Fibroblast of skin of scalp (primary cell): ENCODE measurements at regions not wholly inside any gene's neighbourhood (a gene's known extent, or its start where the extent isn't known, plus 50 kb on each side); places are given as distances from the start of the nearest gene placed in this dataset.
A peak's percentile ranks its signal among the peaks of the same experiment; 100 is the strongest.

Source experiments
- DNase-seq: peaks from one replicate; pipeline ENCODE4 v3.0.0-alpha.2; 2013

DNA sequence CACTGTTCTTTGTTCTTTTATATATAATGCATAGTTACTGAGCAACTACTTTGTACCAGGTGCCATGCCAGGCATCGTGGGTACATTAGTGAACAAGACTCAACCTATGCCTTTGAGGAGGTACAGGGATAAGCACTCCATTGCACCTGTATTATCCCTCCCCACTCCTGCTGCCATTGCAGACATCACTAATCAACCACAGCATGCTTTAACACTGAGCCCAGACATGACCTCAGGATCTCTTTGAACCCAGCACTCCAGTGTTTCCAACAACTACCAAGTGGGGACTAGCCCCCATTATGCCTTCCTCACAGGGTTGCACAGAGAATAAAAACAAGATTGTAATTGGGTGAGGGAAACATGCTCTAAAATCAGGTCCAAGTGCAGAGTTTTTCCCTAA lies 60.5 kb upstream of the COL13A1 start:
- no peak for DNase-seq

DNA sequence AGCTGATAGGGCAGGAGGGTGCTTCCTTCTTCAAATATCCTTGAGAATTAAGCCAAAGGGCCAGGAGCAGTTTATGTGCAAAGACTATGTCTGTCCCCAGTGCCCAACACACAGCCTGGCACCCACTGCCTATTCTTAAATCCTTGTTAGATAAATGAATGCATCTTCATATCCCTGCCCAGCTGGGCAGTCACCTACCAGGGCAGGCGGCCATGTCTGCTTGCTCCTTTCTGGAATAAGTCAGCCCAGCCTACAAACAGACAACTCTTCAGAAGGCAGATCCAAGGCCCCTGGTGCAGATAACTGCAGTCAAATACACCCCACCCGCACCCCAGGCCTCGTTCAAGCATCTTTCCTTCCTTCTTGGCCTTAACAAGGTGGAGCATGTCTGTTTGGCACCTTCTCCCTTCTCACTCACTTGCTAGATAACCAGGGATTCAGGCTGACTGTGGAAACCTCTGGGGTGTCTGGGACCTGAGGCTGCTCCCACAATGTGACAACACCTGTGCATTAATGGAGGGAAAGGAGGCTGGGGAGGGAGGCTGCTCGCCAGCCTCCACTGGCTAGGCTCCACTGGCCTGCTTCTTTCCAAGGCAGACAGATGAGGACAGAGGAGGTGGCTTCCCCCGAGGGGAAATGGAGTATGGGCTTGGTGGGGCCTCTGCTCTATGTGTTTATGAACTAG lies 59.9 kb upstream of the COL13A1 start:
- DNase-seq, result no peak

DNA sequence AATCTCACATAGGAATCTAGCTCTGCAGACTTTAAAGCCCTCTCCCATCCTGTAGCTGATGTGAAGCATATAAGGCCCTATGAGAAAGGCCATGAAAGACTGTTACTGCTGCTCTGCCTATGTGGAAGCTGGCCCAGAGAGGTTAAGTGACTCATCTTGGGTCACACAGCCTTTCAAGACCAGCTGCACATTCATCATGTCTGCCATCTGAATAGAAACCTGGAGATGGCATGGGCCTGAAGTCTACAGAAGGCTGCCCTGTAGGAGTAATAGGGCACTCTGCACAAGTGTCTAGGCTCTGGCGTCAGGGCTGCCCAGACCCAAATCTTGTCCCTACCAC lies 59.4 kb upstream of the COL13A1 start:
- no peak for DNase-seq

DNA sequence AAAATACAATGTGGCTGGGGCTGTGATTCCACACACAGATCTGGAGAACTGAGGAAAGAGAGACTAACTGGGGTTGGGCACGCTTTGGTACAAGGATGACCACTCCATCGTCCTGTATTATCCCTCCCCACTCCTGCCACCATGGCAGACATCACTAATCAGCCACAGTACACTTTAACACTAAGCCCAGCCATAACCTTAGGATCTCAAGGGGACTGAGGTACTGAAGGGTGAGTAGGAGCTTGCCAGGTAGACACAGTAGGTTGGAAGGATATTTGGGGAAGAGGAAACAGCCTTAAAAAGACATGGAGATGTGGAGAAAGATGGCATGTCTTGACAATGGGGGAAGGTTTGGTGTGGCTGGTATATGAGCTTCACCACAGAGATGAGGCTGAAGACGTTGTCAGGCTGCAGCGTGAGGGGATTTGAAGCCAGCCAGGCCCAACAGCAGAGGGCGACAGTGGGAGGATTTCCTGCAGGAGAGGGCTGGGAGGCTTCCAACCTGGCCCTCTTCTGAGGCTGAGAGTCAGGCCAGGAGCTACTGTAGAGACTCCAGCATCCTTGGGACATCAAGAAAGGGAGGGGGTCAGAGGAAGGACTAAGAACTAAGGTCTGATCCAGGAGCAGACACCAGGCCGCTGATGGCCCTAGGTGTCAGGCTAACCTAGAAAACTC lies 58.6 kb upstream of the COL13A1 start:
- peak; percentile 45 for DNase-seq

DNA sequence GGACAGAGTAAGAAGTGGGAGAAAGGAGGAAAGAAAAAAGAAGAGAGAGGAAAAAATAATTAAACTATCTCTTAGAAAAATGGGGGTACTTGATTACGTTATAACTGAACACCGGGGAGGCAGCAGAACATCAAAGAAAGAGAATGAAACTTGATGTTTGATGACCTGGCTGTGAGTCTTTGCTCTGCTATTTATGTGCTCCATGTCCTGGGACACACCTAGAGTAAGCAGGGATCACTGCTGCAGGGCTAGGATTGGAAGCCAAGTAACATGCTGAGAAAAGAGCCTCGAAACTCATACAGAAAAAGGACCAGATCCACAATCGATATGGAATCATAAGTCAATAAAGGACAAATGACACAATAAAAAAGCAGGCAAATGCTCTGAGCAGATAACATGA lies 56.7 kb upstream of the COL13A1 start:
- no peak for DNase-seq

DNA sequence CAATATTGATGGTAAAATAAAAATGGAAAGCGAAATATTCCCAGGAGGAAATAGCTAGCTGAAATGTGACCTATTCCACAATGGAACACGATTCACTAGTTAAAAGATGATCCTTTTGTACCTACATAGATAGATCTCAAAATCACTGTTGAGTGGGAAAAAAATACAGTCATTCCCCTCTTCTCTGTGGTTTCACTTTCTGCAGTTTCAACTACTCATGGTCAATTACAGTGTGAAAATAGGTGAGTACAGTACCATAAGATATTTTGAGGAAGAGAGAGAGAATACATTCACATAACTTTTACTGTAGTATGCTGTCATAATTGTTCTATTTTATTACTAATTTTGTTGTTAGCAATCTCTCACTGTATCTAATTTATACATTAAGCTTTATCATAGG lies 56.0 kb upstream of the COL13A1 start:
- DNase-seq, result no peak

- DNase-seq, result no peak
Observed at GRCh38 chr10:69747179-69747578, 54.5 kb upstream of the COL13A1 start.

DNA sequence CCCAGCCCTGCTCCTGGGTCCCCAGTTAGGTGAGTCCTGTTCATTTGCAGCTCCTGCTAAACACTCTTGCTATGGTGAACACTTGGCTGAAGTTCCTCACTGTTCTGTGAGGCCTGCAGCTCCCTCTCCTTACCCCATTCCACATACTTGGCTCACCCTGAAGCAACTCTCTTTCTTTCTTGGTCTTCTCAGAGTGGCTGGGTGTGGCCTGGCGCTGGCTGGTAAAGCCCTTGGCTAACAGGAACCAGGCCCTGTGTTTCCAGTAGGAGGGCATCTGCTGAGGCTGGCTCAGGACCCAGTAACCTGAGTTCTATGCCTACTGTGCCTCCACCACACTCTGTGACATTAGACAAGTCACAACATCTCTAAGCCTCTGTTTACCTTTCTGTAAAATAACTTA lies 53.1 kb upstream of the COL13A1 start:
- DNase-seq, result peak; percentile 25

DNA sequence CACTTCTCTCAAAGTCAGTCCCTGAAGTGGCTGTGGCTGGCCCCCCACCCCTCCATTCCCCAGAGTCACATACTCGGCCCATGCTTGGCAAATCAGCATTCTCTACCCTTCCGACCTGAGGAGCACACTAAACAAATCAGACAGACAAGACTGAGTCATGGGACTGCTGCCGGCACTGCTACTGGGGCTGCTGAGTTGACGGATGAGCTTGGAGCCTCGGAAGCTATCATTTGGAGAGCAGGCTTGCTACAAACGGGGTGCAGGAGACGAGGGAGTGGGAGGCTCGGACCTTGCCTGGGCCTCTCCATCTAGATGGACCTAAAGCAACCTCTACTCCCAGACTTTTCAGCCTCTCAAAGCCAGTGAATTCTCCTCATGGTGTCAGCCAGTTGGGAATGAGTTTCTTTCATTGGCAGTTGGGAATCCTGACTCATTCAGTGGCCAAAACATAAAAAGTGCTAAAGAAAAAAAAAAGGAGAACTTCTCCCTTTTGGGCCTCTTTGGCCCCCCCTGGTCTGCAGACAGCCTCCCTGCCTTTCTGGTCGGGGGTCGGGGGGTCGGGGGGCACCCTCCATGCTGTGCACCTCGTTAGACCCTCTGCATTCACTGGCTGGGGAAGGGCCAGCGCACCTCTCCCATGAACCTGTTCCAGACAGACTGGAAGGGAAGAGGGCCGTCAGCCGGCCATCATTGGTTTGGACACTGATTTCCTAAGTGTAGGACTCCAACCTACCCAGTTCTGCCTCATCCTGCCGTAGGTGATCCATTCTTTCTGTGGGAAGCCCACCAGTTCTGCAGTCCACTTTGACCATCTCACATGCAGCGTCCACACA lies 52.3 kb upstream of the COL13A1 start:
- DNase-seq, result peak; percentile 46

DNA sequence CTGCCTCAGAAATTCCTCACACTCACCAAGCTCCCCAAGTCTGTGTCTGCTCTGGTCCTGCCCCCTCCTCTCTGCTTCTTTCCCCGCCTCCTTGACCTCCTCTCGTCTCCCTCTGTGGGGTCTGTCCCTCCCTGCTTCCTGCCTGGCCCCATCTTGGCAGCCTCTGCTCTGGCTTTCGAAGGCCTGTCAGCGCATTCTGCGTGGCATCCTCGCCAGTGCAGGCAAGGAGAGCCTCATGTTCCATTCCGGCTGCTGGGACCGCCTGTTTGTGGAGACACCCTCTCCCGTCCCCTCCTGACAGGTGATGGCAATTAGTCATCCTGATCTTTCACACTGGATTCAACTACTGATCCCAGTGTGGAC lies 51.7 kb upstream of the COL13A1 start:
- DNase-seq, result no peak

GRCh38 chr10:69750725-69751124 lies 51.0 kb upstream of the COL13A1 start:
- DNase-seq, result no peak

DNA sequence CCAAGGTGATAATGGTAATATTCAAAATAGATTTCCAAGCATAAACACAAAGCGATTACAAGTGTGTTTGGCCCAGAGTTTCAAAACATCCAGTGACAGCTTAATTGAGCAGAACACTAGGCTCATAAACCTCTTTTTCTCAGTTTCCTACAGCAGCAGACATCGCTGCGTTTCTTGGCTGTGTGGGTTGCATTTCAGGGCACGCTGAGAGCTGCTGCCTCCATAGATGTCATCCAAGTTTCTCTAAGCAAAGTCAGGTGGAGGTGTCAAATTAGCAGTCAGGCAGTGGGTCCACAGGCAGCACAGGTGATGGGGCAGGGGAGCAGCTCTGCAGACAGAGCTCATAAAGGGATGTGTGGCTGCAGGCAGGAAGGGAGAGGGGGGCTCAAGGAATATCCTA lies 50.5 kb upstream of the COL13A1 start:
- no peak for DNase-seq
